Suprapubic skin (tissue), 4 donors: ENCODE measurements at regions not wholly inside any gene's neighbourhood (a gene's known extent, or its start where the extent isn't known, plus 50 kb on each side); places are given as distances from the start of the nearest gene placed in this dataset.

ENCODE experiments used
- DNase-seq, 2 donors: peaks; one replicate each; pipeline ENCODE4 v3.0.0-alpha.2; 2019; ENCODE audit warnings: low spot score in 2 of 2
- H3K27ac ChIP-seq: fragments of 200-600 bp; sonication (generic); one replicate; pipeline ENCODE4 v1.5.1; 2019
- H3K27me3 ChIP-seq: fragments of 200-600 bp; sonication (generic); one replicate; pipeline ENCODE4 v1.5.1; 2019
- H3K36me3 ChIP-seq: fragments of 200-600 bp; sonication (generic); one replicate; pipeline ENCODE4 v1.5.1; 2019
- H3K4me1 ChIP-seq: fragments of 200-600 bp; sonication (generic); one replicate; pipeline ENCODE4 v1.5.1; 2019
- H3K4me3 ChIP-seq: fragments of 200-600 bp; sonication (generic); one replicate; pipeline ENCODE4 v1.5.1; 2019; ENCODE audit warnings: mild to moderate bottlenecking
- H3K9me3 ChIP-seq: fragments of 200-600 bp; sonication (generic); one replicate; pipeline ENCODE4 v1.5.1; 2019
- EP300 ChIP-seq: sonication (generic); formaldehyde crosslinking; IDR thresholded peaks from one replicate; pipeline ENCODE4 v1.6.1; 2017; ENCODE audit warnings: antibody characterized with exemption
- POLR2A ChIP-seq, 2 donors: fragments of 450-650 bp; IDR thresholded peaks; one replicate each; pipeline ENCODE4 v1.6.1; 2017; ENCODE audit warnings: antibody characterized with exemption in 2 of 2, mild to moderate bottlenecking in 2 of 2, moderate library complexity in 2 of 2
- POLR2AphosphoS5 ChIP-seq, 3 donors: sonication (generic); formaldehyde crosslinking; IDR thresholded peaks; one replicate each; pipeline ENCODE4 v1.6.1; 2017; ENCODE audit warnings: antibody characterized with exemption in 3 of 3
- WGBS: methylation state at CpG from one replicate; pipeline ENCODE4 v1.1.5; 2018; 5-methylcytosine and 5-hydroxymethylcytosine counted together
- TF ChIP-seq, protein P1 (sequence below), 2 donors: fragments of 200-600 bp in 1 of 2; fragments of 450-650 bp in 1 of 2; sonication (generic) in 1 of 2; IDR thresholded peaks; one replicate each; pipeline ENCODE4 v1.5.1; 2016 to 2019; ENCODE audit warnings: antibody characterized with exemption in 2 of 2, mild to moderate bottlenecking in 1 of 2, moderate library complexity in 1 of 2

- TF ChIP-seq POLR2AphosphoS5 (IDR thresholded peaks at IDR 0.05) (no peak), POLR2A (IDR thresholded peaks at IDR 0.05) (no peak), EP300 (no peak)
- TF ChIP-seq, protein P1, sequence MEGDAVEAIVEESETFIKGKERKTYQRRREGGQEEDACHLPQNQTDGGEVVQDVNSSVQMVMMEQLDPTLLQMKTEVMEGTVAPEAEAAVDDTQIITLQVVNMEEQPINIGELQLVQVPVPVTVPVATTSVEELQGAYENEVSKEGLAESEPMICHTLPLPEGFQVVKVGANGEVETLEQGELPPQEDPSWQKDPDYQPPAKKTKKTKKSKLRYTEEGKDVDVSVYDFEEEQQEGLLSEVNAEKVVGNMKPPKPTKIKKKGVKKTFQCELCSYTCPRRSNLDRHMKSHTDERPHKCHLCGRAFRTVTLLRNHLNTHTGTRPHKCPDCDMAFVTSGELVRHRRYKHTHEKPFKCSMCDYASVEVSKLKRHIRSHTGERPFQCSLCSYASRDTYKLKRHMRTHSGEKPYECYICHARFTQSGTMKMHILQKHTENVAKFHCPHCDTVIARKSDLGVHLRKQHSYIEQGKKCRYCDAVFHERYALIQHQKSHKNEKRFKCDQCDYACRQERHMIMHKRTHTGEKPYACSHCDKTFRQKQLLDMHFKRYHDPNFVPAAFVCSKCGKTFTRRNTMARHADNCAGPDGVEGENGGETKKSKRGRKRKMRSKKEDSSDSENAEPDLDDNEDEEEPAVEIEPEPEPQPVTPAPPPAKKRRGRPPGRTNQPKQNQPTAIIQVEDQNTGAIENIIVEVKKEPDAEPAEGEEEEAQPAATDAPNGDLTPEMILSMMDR (IDR thresholded peaks at IDR 0.05), result no peak
These were observed 208.5 kb downstream of the C12orf50 start for GRCh38 chr12:87820524-87821202.

GRCh38 chr12:87818441-87818840 lies 210.8 kb downstream of the C12orf50 start:
- no peak for DNase-seq
- TF ChIP-seq POLR2A (IDR thresholded peaks at IDR 0.05), result no peak
- TF ChIP-seq, protein P1 (IDR thresholded peaks at IDR 0.05), result no peak
- TF ChIP-seq POLR2AphosphoS5 (IDR thresholded peaks at IDR 0.05), result no peak
- TF ChIP-seq EP300, result no peak
- no peak overlapping the region for H3K4me3 ChIP-seq
- no peaks in the 10 kb centered on the region for H3K36me3 ChIP-seq
- no peaks in the 10 kb centered on the region for H3K27me3 ChIP-seq
- H3K27ac ChIP-seq, result no peak overlapping the region
- no peaks in the 10 kb centered on the region for H3K9me3 ChIP-seq
- H3K4me1 ChIP-seq, result no peaks in the 10 kb centered on the region

More at GRCh38 chr12:87820524-87821202, 208.5 kb downstream of the C12orf50 start:
- Histone ChIP-seq H3K27ac (no peak overlapping the region), H3K4me1 (no peaks in the 10 kb centered on the region), H3K27me3 (no peaks in the 10 kb centered on the region), H3K9me3 (no peaks in the 10 kb centered on the region), H3K36me3 (no peaks in the 10 kb centered on the region), H3K4me3 (no peak overlapping the region)
- no peak for DNase-seq
- WGBS, result 76% methylated on average over 6 of the region's 6 CpGs

- Histone ChIP-seq H3K4me3 (no peak overlapping the region), H3K27me3 (no peaks in the 10 kb centered on the region), H3K9me3 (no peaks in the 10 kb centered on the region), H3K27ac (no peak overlapping the region), H3K36me3 (no peaks in the 10 kb centered on the region), H3K4me1 (no peaks in the 10 kb centered on the region)
- 80% methylated on average over 6 of the region's 6 CpGs for WGBS
- no peak for DNase-seq
- TF ChIP-seq EP300 (no peak), POLR2AphosphoS5 (IDR thresholded peaks at IDR 0.05) (no peak), POLR2A (IDR thresholded peaks at IDR 0.05) (no peak)
- TF ChIP-seq, protein P1 (IDR thresholded peaks at IDR 0.05), result no peak
These were observed 213.2 kb downstream of the C12orf50 start for GRCh38 chr12:87815771-87816585.

DNA sequence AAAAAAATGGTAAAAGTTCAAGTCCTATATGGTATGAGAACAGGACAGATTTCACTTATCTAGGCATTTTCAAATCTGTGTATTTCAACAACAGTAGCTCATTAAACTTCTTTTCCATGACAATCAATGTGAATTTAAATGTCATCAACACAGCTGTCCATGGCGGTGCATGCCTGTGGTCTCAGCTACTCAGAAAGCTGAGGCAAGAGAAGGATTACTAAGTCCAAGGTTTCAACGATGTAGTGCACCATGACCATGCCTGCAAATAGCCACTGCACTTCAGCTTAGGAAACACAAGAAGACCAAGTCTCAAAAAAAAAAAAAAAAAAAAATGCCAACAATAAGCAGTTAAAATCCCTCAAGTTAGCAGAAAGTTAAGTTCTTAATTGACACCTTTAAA lies 214.6 kb downstream of the C12orf50 start:
- TF ChIP-seq POLR2A (IDR thresholded peaks at IDR 0.05) (no peak), POLR2AphosphoS5 (IDR thresholded peaks at IDR 0.05) (no peak), EP300 (no peak)
- TF ChIP-seq, protein P1 (IDR thresholded peaks at IDR 0.05), result no peak
- Histone ChIP-seq H3K4me1 (no peaks in the 10 kb centered on the region), H3K36me3 (no peaks in the 10 kb centered on the region), H3K27me3 (no peaks in the 10 kb centered on the region), H3K4me3 (no peak overlapping the region), H3K27ac (no peak overlapping the region), H3K9me3 (no peaks in the 10 kb centered on the region)
- WGBS, result 87% methylated on average over 2 of the region's 2 CpGs
- DNase-seq, result no peak

- Histone ChIP-seq H3K4me1 (no peaks in the 10 kb centered on the region), H3K27me3 (no peaks in the 10 kb centered on the region), H3K36me3 (no peaks in the 10 kb centered on the region), H3K4me3 (no peak overlapping the region), H3K9me3 (no peaks in the 10 kb centered on the region), H3K27ac (no peak overlapping the region)
- TF ChIP-seq, protein P1 (IDR thresholded peaks at IDR 0.05), result no peak
- no peak for TF ChIP-seq POLR2AphosphoS5 (IDR thresholded peaks at IDR 0.05)
- no peak for TF ChIP-seq POLR2A (IDR thresholded peaks at IDR 0.05)
- TF ChIP-seq EP300, result no peak
- DNase-seq, result no peak
These were observed 215.5 kb downstream of the C12orf50 start for GRCh38 chr12:87813476-87814234.
